Peyer's patch (tissue), 4 donors: ENCODE measurements at regions not wholly inside any gene's neighbourhood (a gene's known extent, or its start where the extent isn't known, plus 50 kb on each side); places are given as distances from the start of the nearest gene placed in this dataset.

Experiments used
- POLR2A ChIP-seq, 2 donors: fragments of 450-650 bp; IDR thresholded peaks; one replicate each; pipeline ENCODE4 v1.5.1; 2017; ENCODE audit warnings: antibody characterized with exemption in 2 of 2, mild to moderate bottlenecking in 2 of 2, moderate library complexity in 2 of 2
- TF ChIP-seq, protein P1 (sequence below), 6 experiments: fragments of 450-650 bp in 4 of 6; fragments of 200-600 bp in 2 of 6; sonication (generic) in 1 of 6; IDR thresholded peaks; one replicate each; pipeline ENCODE4 v1.5.1; 2017 to 2019; ENCODE audit warnings: antibody characterized with exemption in 6 of 6, mild to moderate bottlenecking in 3 of 6, moderate library complexity in 1 of 6

- TF ChIP-seq, protein P1, sequence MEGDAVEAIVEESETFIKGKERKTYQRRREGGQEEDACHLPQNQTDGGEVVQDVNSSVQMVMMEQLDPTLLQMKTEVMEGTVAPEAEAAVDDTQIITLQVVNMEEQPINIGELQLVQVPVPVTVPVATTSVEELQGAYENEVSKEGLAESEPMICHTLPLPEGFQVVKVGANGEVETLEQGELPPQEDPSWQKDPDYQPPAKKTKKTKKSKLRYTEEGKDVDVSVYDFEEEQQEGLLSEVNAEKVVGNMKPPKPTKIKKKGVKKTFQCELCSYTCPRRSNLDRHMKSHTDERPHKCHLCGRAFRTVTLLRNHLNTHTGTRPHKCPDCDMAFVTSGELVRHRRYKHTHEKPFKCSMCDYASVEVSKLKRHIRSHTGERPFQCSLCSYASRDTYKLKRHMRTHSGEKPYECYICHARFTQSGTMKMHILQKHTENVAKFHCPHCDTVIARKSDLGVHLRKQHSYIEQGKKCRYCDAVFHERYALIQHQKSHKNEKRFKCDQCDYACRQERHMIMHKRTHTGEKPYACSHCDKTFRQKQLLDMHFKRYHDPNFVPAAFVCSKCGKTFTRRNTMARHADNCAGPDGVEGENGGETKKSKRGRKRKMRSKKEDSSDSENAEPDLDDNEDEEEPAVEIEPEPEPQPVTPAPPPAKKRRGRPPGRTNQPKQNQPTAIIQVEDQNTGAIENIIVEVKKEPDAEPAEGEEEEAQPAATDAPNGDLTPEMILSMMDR (IDR thresholded peaks at IDR 0.05) = no peak
- no peak for TF ChIP-seq POLR2A (IDR thresholded peaks at IDR 0.05)
Observed at GRCh38 chr15:96023081-96023480, 307.4 kb upstream of the NR2F2 start.
